ENCODE measurements at regions not wholly inside any gene's neighbourhood (a gene's known extent, or its start where the extent isn't known, plus 50 kb on each side); places are given as distances from the start of the nearest gene placed in this dataset.

- no peak for TF ChIP-seq CTCF (IDR thresholded peaks at IDR 0.05)
- TF ChIP-seq POLR2A (IDR thresholded peaks at IDR 0.05) = no peak
Observed at GRCh38 chr16:87171723-87172122, 145.5 kb downstream of the C16orf95 start.

All from ovary (tissue), 3 donors.